Cerebellar cortex (tissue), 1 donor: ENCODE measurements at regions not wholly inside any gene's neighbourhood (a gene's known extent, or its start where the extent isn't known, plus 50 kb on each side); places are given as distances from the start of the nearest gene placed in this dataset.
"Not testable (repeated sequence)": the region's sequence is repeated elsewhere in the genome, so short reads cannot be mapped to it uniquely, and the experiment has no call there.

Experiments
- DNase-seq: peaks from one replicate; pipeline ENCODE4 v3.0.0-alpha.2; 2015; ENCODE audit warnings: low spot score

- no peak for DNase-seq
Observed at GRCh38 chr3:74978684-74979083, 364.2 kb upstream of the CNTN3 start.

GRCh38 chr3:74985028-74985904 is 370.8 kb upstream of the CNTN3 start:
- DNase-seq = not testable (repeated sequence)

- DNase-seq = no peak
Observed at GRCh38 chr3:74988095-74988494, 373.6 kb upstream of the CNTN3 start.

GRCh38 chr3:74992898-74993297 is 378.4 kb upstream of the CNTN3 start:
- no peak for DNase-seq

GRCh38 chr3:75001330-75001729 is 386.9 kb upstream of the CNTN3 start:
- no peak for DNase-seq

- no peak for DNase-seq
Observed at GRCh38 chr3:75012791-75013331, 398.4 kb upstream of the CNTN3 start.

- DNase-seq = no peak
Observed at GRCh38 chr3:75014008-75014407, 399.5 kb upstream of the CNTN3 start.

- DNase-seq = no peak
Observed at GRCh38 chr3:75015280-75015679, 400.8 kb upstream of the CNTN3 start.

- DNase-seq = no peak
Observed at GRCh38 chr3:75035146-75035545, 420.7 kb upstream of the CNTN3 start.

- no peak for DNase-seq
Observed at GRCh38 chr3:75042941-75043340, 428.5 kb upstream of the CNTN3 start.

- no peak for DNase-seq
Observed at GRCh38 chr3:75048650-75049049, 434.2 kb upstream of the CNTN3 start.

GRCh38 chr3:75049533-75049932 is 435.1 kb upstream of the CNTN3 start:
- no peak for DNase-seq

- DNase-seq = no peak
Observed at GRCh38 chr3:75059120-75059519, 444.7 kb upstream of the CNTN3 start.

- DNase-seq = no peak
Observed at GRCh38 chr3:75061806-75062205, 447.3 kb upstream of the CNTN3 start.

- no peak for DNase-seq
Observed at GRCh38 chr3:75075158-75075557, 460.7 kb upstream of the CNTN3 start.

GRCh38 chr3:75076481-75076880 is 462.0 kb upstream of the CNTN3 start:
- no peak for DNase-seq

GRCh38 chr3:75078290-75078689 is 463.8 kb upstream of the CNTN3 start:
- DNase-seq = no peak

GRCh38 chr3:75082845-75083244 is 468.4 kb upstream of the CNTN3 start:
- no peak for DNase-seq

- no peak for DNase-seq
Observed at GRCh38 chr3:75089841-75090240, 475.4 kb upstream of the CNTN3 start.

- no peak for DNase-seq
Observed at GRCh38 chr3:75101329-75102147, 487.1 kb upstream of the CNTN3 start.

- no peak for DNase-seq
Observed at GRCh38 chr3:75110741-75111140, 496.3 kb upstream of the CNTN3 start.

- no peak for DNase-seq
Observed at GRCh38 chr3:75115695-75116094, 501.2 kb upstream of the CNTN3 start.

- DNase-seq = no peak
Observed at GRCh38 chr3:75118779-75119178, 504.3 kb upstream of the CNTN3 start.
